Parathyroid adenoma (tissue), 2 donors: ENCODE measurements at regions not wholly inside any gene's neighbourhood (a gene's known extent, or its start where the extent isn't known, plus 50 kb on each side); places are given as distances from the start of the nearest gene placed in this dataset.

Experiments
- H2AFZ ChIP-seq: fragments of 300-600 bp; sonication (generic); one replicate; pipeline ENCODE4 v1.7.0; 2017; ENCODE audit warnings: antibody characterized with exemption, mild to moderate bottlenecking
- H3K27ac ChIP-seq: fragments of 300-600 bp; sonication (generic); one replicate; pipeline ENCODE4 v1.7.0; 2017
- H3K27me3 ChIP-seq: fragments of 300-600 bp; sonication (generic); one replicate; pipeline ENCODE4 v1.7.0; 2017; ENCODE audit warnings: low read length; ENCODE audit not compliant: control insufficient read depth, insufficient read depth
- H3K36me3 ChIP-seq: fragments of 300-600 bp; sonication (generic); one replicate; pipeline ENCODE4 v1.7.0; 2017; ENCODE audit warnings: low read length; ENCODE audit not compliant: control insufficient read depth, insufficient read depth
- H3K4me1 ChIP-seq: fragments of 300-600 bp; sonication (generic); one replicate; pipeline ENCODE4 v1.7.0; 2017; ENCODE audit warnings: control low read depth
- H3K4me2 ChIP-seq: fragments of 300-600 bp; sonication (generic); one replicate; pipeline ENCODE4 v1.7.0; 2017; ENCODE audit warnings: low read length
- H3K4me3 ChIP-seq: fragments of 300-600 bp; sonication (generic); one replicate; pipeline ENCODE4 v1.7.0; 2017; ENCODE audit warnings: low read depth, low read length
- H3K79me2 ChIP-seq: fragments of 300-600 bp; sonication (generic); one replicate; pipeline ENCODE4 v1.7.0; 2017; ENCODE audit warnings: control low read depth
- H3K9ac ChIP-seq: fragments of 300-600 bp; sonication (generic); one replicate; pipeline ENCODE4 v1.7.0; 2017; ENCODE audit warnings: mild to moderate bottlenecking
- H3K9me3 ChIP-seq: fragments of 300-600 bp; sonication (generic); one replicate; pipeline ENCODE4 v1.7.0; 2017; ENCODE audit warnings: low read length; ENCODE audit not compliant: control insufficient read depth
- TF ChIP-seq, protein P1 (sequence below): fragments of 300-600 bp; sonication (generic); IDR thresholded peaks from one replicate; pipeline ENCODE4 v1.7.0; 2017; ENCODE audit warnings: antibody characterized with exemption, mild to moderate bottlenecking
- donor health status: primary hyperparathyroidism.

DNA sequence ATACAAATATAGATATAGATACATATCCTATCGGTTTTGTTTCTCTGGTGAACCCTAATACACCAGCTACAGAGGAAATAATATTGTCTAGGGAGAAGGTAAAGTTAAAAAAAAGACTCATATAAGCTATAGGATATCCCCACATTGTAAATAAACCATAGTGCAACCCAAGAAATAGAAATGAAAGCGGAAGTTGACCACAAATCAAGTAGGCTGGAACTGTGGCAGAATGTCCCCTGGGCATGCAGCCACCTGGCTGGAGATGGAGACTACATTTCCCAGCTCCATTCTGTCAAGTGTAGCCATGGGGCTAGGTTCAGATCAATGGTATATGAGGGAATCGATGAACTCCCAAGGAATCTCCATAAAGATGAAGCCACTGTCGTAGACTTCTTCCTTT, 70.1 kb upstream of the RPS6KA2 start:
- Histone ChIP-seq H3K27me3 (no peaks in the 10 kb centered on the region), H3K27ac (no peak overlapping the region), H3K4me1 (no peaks in the 10 kb centered on the region), H2AFZ (no peak overlapping the region), H3K9ac (no peak overlapping the region), H3K36me3 (no peaks in the 10 kb centered on the region), H3K9me3 (no peaks in the 10 kb centered on the region), H3K4me2 (no peak overlapping the region), H3K4me3 (no peak overlapping the region), H3K79me2 (no peaks in the 10 kb centered on the region)
- TF ChIP-seq, protein P1, sequence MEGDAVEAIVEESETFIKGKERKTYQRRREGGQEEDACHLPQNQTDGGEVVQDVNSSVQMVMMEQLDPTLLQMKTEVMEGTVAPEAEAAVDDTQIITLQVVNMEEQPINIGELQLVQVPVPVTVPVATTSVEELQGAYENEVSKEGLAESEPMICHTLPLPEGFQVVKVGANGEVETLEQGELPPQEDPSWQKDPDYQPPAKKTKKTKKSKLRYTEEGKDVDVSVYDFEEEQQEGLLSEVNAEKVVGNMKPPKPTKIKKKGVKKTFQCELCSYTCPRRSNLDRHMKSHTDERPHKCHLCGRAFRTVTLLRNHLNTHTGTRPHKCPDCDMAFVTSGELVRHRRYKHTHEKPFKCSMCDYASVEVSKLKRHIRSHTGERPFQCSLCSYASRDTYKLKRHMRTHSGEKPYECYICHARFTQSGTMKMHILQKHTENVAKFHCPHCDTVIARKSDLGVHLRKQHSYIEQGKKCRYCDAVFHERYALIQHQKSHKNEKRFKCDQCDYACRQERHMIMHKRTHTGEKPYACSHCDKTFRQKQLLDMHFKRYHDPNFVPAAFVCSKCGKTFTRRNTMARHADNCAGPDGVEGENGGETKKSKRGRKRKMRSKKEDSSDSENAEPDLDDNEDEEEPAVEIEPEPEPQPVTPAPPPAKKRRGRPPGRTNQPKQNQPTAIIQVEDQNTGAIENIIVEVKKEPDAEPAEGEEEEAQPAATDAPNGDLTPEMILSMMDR, result no peak

DNA sequence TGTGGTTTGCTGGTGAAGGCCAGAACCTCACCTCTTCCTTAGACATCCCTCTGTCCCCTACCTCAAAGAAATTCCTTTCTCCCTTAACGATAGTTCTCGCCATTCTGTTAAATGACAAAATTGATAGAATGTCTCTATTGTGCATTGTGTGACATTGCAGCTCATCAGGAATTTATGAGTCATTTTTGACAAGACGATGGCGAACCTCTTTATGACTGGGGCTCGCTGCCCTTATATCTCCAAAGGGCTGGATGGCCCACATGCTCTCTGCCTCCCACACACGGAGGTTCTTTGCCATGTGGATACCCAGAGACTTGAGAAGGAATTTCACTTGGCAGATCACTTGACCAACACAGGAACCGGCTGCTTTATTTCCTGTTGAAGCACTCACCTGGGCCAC, 66.8 kb upstream of the RPS6KA2 start:
- Histone ChIP-seq H2AFZ (no peak overlapping the region), H3K4me3 (no peak overlapping the region), H3K36me3 (no peaks in the 10 kb centered on the region), H3K4me1 (no peaks in the 10 kb centered on the region), H3K79me2 (no peaks in the 10 kb centered on the region), H3K4me2 (no peak overlapping the region), H3K27ac (no peak overlapping the region), H3K27me3 (no peaks in the 10 kb centered on the region), H3K9ac (no peak overlapping the region), H3K9me3 (no peaks in the 10 kb centered on the region)
- TF ChIP-seq, protein P1, result no peak

DNA sequence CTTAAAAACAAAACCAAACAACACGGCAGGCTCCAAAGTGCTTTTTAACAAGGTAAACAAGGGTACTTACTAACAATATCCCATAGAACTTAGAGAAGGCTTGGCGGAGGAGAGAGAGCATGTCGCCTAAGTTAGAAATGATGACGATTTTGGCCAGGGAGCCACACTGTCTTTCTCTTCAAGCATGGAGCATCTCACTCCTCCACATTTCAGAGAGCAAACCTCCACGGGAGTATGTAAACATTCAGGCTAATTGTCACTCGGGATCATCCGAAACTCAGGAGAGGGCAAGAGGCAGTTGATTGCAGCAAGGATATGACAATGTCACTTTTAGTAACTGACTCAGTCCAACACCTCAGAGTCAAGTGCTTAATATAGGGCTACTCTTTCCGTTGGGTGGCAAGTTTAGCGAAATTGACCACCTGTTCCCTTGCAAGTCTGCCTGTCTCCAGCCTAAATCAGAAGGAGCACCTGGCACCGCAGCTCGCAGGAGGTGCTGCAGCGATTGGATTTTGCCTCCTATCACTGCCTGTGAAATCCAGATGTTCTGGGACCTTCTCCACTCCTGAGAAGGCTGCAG, 65.8 kb upstream of the RPS6KA2 start:
- H3K27ac ChIP-seq, result no peak overlapping the region
- no peaks in the 10 kb centered on the region for H3K9me3 ChIP-seq
- H3K9ac ChIP-seq, result no peak overlapping the region
- no peak overlapping the region for H3K4me2 ChIP-seq
- no peaks in the 10 kb centered on the region for H3K27me3 ChIP-seq
- no peak overlapping the region for H3K4me3 ChIP-seq
- no peaks in the 10 kb centered on the region for H3K36me3 ChIP-seq
- no peaks in the 10 kb centered on the region for H3K4me1 ChIP-seq
- H3K79me2 ChIP-seq, result no peaks in the 10 kb centered on the region
- H2AFZ ChIP-seq, result no peak overlapping the region
- TF ChIP-seq, protein P1, result no peak

DNA sequence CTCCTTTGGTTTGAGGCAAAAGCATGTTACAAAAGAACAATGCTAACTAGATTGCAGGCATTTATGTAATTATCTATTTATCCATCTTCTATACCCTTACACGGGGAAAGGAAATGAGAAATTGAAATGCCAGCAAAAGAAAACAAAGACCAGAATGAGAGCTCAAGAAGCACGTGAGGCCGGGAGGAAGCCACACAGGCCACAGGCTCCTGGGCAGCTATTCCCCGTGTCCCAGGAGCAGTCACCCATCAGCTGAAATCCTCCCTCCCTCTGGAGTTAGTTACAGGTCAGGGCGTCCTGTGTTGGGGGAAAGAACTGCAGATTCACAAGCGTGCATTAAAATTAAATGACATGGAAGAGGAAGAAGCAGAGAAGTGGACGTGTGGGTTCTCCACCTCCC, 64.7 kb upstream of the RPS6KA2 start:
- TF ChIP-seq, protein P1, result no peak
- H3K27me3 ChIP-seq, result no peaks in the 10 kb centered on the region

DNA sequence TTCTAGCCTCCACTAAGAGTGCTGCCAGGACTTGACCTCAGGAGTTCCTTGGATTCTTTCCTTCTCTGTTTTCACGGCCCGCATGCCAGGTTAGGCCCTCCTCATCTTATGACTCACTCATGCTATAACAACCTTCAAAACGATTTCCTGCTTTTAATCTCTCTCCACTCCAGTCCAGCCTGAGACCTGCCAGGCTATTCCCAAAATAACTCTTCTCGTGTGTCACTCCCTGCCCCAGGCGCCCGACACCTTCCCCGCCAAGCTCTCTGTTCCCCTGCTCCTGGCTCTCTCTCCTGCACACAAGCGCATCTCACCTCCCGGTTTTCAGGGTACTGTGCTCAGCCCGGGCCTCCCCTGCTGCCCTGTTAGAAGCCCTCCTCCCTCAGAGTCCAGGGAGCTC, 64.1 kb upstream of the RPS6KA2 start:
- H3K36me3 ChIP-seq, result no peaks in the 10 kb centered on the region
- H3K4me1 ChIP-seq, result no peaks in the 10 kb centered on the region
- no peaks in the 10 kb centered on the region for H3K79me2 ChIP-seq
- H3K4me2 ChIP-seq, result no peak overlapping the region
- no peaks in the 10 kb centered on the region for H3K9me3 ChIP-seq
- no peak overlapping the region for H3K9ac ChIP-seq
- no peak overlapping the region for H2AFZ ChIP-seq
- H3K27ac ChIP-seq, result no peak overlapping the region
- TF ChIP-seq, protein P1, result no peak
- no peak overlapping the region for H3K4me3 ChIP-seq
- H3K27me3 ChIP-seq, result no peaks in the 10 kb centered on the region

More for the DNA sequence above, 64.7 kb upstream of the RPS6KA2 start:
- no peaks in the 10 kb centered on the region for H3K9me3 ChIP-seq
- no peak overlapping the region for H3K4me3 ChIP-seq
- H3K9ac ChIP-seq, result no peak overlapping the region
- no peak overlapping the region for H3K27ac ChIP-seq
- H3K4me1 ChIP-seq, result no peaks in the 10 kb centered on the region
- H3K4me2 ChIP-seq, result no peak overlapping the region
- H2AFZ ChIP-seq, result peak overlapping the region; percentile 31
- H3K36me3 ChIP-seq, result no peaks in the 10 kb centered on the region
- H3K79me2 ChIP-seq, result no peaks in the 10 kb centered on the region
